Fibroblast of lung (primary cell): ENCODE measurements at regions not wholly inside any gene's neighbourhood (a gene's known extent, or its start where the extent isn't known, plus 50 kb on each side); places are given as distances from the start of the nearest gene placed in this dataset.

Experiments
- DNase-seq, 2 donors: peaks; one replicate each; pipeline versions ENCODE4 v3.0.0 to v3.0.0-alpha.2; 2010; ENCODE audit warnings: low read depth in 2 of 2
- H2AFZ ChIP-seq: 2 replicates; pipeline ENCODE4 v1.5.1; 2012; ENCODE audit warnings: low read length, control low read depth, inconsistent platforms
- H3K27ac ChIP-seq: 2 replicates; pipeline ENCODE4 v1.5.1; 2011; ENCODE audit warnings: low read length, control low read depth; ENCODE audit not compliant: insufficient read depth
- H3K27me3 ChIP-seq: 2 replicates; pipeline ENCODE4 v1.5.1; 2011; ENCODE audit warnings: mild to moderate bottlenecking, low read length; ENCODE audit not compliant: control insufficient read depth, insufficient read depth
- H3K36me3 ChIP-seq: 2 replicates; pipeline ENCODE4 v1.5.1; 2011; ENCODE audit warnings: low read length; ENCODE audit not compliant: control insufficient read depth, insufficient read depth
- H3K4me1 ChIP-seq: 2 replicates; pipeline ENCODE4 v1.5.1; 2011; ENCODE audit warnings: low read length; ENCODE audit not compliant: control insufficient read depth, insufficient read depth; ENCODE audit errors: extremely low read depth
- H3K4me2 ChIP-seq: 2 replicates; pipeline ENCODE4 v1.5.1; 2011; ENCODE audit warnings: low read length, control low read depth; ENCODE audit not compliant: insufficient read depth; ENCODE audit errors: extremely low read depth
- H3K4me3 ChIP-seq, 4 experiments: fragments of 200-600 bp in 1 of 4; sonication (generic) in 1 of 4; replicated peaks in 1 of 4; 2 replicates each; pipeline ENCODE4 v1.5.1; 2011 to 2016; ENCODE audit warnings: low read length in 4 of 4, low read depth in 3 of 4, mild to moderate bottlenecking in 3 of 4, control low read depth in 2 of 4, inconsistent platforms in 1 of 4, mixed read lengths in 1 of 4; ENCODE audit not compliant: insufficient read depth in 1 of 4; ENCODE audit errors: control extremely low read depth in 1 of 4
- H3K79me2 ChIP-seq: 2 replicates; pipeline ENCODE4 v1.5.1; 2012; ENCODE audit warnings: mild to moderate bottlenecking, low read length, inconsistent platforms; ENCODE audit not compliant: control insufficient read depth, insufficient read depth
- H3K9ac ChIP-seq: 2 replicates; pipeline ENCODE4 v1.5.1; 2011; ENCODE audit warnings: mild to moderate bottlenecking, low read length, control low read depth; ENCODE audit not compliant: insufficient read depth
- H3K9me3 ChIP-seq: 2 replicates; pipeline ENCODE4 v1.5.1; 2012; ENCODE audit warnings: low read depth, low read length; ENCODE audit not compliant: control insufficient read depth, insufficient read depth
- H4K20me1 ChIP-seq: 2 replicates; pipeline ENCODE4 v1.5.1; 2011; ENCODE audit warnings: low read length; ENCODE audit not compliant: control insufficient read depth, insufficient read depth; ENCODE audit errors: extremely low read depth
- CTCF ChIP-seq, 2 donors: IDR thresholded peaks in 1 of 2; conservative IDR thresholded peaks in 1 of 2; 1 replicate in 1 of 2; 2 replicates in 1 of 2; pipeline ENCODE4 v1.5.1; 2011 to 2012; ENCODE audit warnings: low read length in 2 of 2, control low read depth in 1 of 2, inconsistent platforms in 1 of 2, low read depth in 1 of 2, mild to moderate bottlenecking in 1 of 2
- EZH2 ChIP-seq: IDR thresholded peaks from 2 replicates; pipeline ENCODE4 v1.5.1; 2012; ENCODE audit warnings: low read length, control low read depth, mild to moderate bottlenecking; ENCODE audit errors: missing control alignments

- H3K4me1 ChIP-seq = no peaks in the 10 kb centered on the region
- no peak overlapping the region for H3K4me2 ChIP-seq
- no peak overlapping the region for H2AFZ ChIP-seq
- no peak for DNase-seq
- H3K9ac ChIP-seq = no peak overlapping the region
- no peak overlapping the region for H3K27ac ChIP-seq
- H3K36me3 ChIP-seq = no peaks in the 10 kb centered on the region
- TF ChIP-seq EZH2 = no peak
- no peak for TF ChIP-seq CTCF (conservative IDR thresholded peaks at IDR 0.05 in 1 of 2, IDR thresholded peaks at IDR 0.05 in 1 of 2; ENCODE audit: low read depth in 1 of 2, low read length in 2 of 2)
- H3K4me3 ChIP-seq = no peak overlapping the region
- no peaks in the 10 kb centered on the region for H4K20me1 ChIP-seq
- no peaks in the 10 kb centered on the region for H3K9me3 ChIP-seq
- H3K27me3 ChIP-seq = no peaks in the 10 kb centered on the region
- no peaks in the 10 kb centered on the region for H3K79me2 ChIP-seq
These were observed 463.2 kb downstream of the METTL15 start for GRCh38 chr11:28571371-28571770.

DNA sequence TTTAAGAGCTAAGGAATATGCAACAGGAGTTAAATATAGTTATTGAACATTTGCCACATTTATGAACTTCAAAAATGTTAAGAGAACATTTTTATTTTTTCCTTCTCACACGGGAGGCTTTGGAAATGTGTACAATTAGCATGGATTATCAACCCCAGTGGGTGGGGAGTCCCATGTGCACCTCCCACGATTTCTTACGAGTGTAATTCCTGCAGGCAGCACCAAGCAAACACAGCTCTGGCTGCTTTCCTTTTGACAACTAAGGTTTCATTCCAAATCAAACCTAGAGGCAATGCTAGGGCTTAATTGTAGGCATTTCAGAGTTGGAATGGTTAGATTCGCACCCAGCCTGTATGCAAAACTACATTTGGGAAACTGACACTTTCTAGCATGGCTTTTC is 460.9 kb downstream of the METTL15 start:
- Histone ChIP-seq H3K27me3 (no peaks in the 10 kb centered on the region), H3K4me2 (no peak overlapping the region), H3K4me3 (no peak overlapping the region), H3K4me1 (peaks cover 2% of the 10 kb centered on the region), H3K36me3 (no peaks in the 10 kb centered on the region), H2AFZ (no peak overlapping the region), H4K20me1 (no peaks in the 10 kb centered on the region), H3K9ac (no peak overlapping the region), H3K9me3 (no peaks in the 10 kb centered on the region), H3K79me2 (no peaks in the 10 kb centered on the region), H3K27ac (no peak overlapping the region)
- TF ChIP-seq EZH2 (no peak), CTCF (conservative IDR thresholded peaks at IDR 0.05 in 1 of 2, IDR thresholded peaks at IDR 0.05 in 1 of 2; ENCODE audit: low read depth in 1 of 2, low read length in 2 of 2) (no peak)
- DNase-seq = no peak

DNA sequence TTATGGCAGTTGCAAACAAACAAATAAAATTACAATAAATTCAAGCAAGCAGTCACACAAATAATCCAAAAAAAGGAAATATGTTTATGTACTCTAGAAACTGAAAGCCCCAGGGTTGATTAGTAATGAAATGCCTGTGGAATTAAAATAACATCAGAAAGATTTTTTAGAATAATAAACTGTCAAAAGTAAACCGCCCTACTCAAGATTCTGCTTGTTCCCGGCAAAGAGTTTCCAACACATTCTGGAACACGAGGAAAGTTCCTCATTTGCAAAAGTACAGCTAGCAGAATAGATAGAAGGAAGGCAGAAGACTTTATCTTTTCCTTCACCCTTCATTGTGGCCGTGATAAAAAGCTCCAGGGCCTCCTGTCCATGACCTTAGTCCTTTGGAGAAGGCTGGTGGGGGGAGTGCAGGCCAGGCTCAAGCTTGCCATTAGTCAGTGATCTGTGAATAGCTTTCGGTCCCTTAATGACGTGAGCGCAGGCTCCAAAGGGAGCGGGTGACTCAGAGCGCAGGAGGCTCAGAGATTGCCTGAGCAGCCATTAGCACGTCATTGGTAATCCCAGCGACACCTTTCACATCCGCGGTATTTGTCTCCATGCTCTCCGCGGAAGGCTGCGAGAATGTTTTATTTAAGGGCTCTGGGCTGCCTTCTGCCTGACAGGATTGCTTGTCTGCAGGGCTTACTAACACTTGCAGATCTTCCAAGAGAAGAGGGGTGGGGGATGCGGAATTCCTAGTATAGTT is 458.3 kb downstream of the METTL15 start:
- peaks cover 2% of the 10 kb centered on the region for H3K4me1 ChIP-seq
- no peaks in the 10 kb centered on the region for H3K79me2 ChIP-seq
- H3K27me3 ChIP-seq = no peaks in the 10 kb centered on the region
- no peaks in the 10 kb centered on the region for H3K9me3 ChIP-seq
- no peak overlapping the region for H3K9ac ChIP-seq
- TF ChIP-seq EZH2 (no peak), CTCF (conservative IDR thresholded peaks at IDR 0.05 in 1 of 2, IDR thresholded peaks at IDR 0.05 in 1 of 2; ENCODE audit: low read depth in 1 of 2, low read length in 2 of 2) (no peak)
- H3K4me3 ChIP-seq = peak overlapping the region in 2 of 4 experiments; percentile 42
- peak; percentile 96 to 98 for DNase-seq
- H4K20me1 ChIP-seq = no peaks in the 10 kb centered on the region
- no peaks in the 10 kb centered on the region for H3K36me3 ChIP-seq
- H3K4me2 ChIP-seq = peak overlapping the region; percentile 81
- peak overlapping the region; percentile 78 for H2AFZ ChIP-seq
- peak overlapping the region; percentile 76 for H3K27ac ChIP-seq
